Panc1 (cell line): ENCODE measurements at regions not wholly inside any gene's neighbourhood (a gene's known extent, or its start where the extent isn't known, plus 50 kb on each side); places are given as distances from the start of the nearest gene placed in this dataset.

Experiments used
- ATAC-seq: fragments of 200-7000 bp; cut with Tn5 transposase; 2 replicates; pipeline ENCODE4 v1.9.1; 2020; ENCODE audit warnings: mild to moderate bottlenecking, moderate library complexity
- BruUV-seq: library from RNA; stranded (reverse); fragments of 400-500 nt; replicated peaks from 2 replicates; lab custom pipeline; 2021; lab: Mats Ljungman, UMichigan
- CTCF ChIA-PET: fragments of 300-600 bp; sonication (Branson Sonifier 250); formaldehyde crosslinking; loops from one replicate; lab custom pipeline; 2022; ENCODE audit warnings: antibody characterized with exemption; lab: Charles Lee
- POLR2A ChIA-PET: fragments of 300-600 bp; sonication (Branson Sonifier 250); formaldehyde crosslinking; loops from one replicate; lab custom pipeline; 2022; ENCODE audit warnings: antibody characterized with exemption; lab: Charles Lee
- DNase-seq: peaks from one replicate; pipeline ENCODE4 v3.0.0-alpha.2; 2010; ENCODE audit warnings: low read depth, low spot score
- H3K27ac ChIP-seq: 2 replicates; pipeline ENCODE4 v1.5.1; 2011; ENCODE audit warnings: mild to moderate bottlenecking, low read length, inconsistent platforms
- H3K27me3 ChIP-seq: fragments of 200-500 bp; sonication (Bioruptor generic); 2 replicates; pipeline ENCODE4 v1.6.0; 2014; ENCODE audit warnings: low read length, inconsistent platforms; ENCODE audit not compliant: control insufficient read depth, insufficient read depth
- H3K36me3 ChIP-seq: fragments of 200-500 bp; sonication (Bioruptor generic); 2 replicates; pipeline ENCODE4 v1.5.1; 2014; ENCODE audit warnings: inconsistent platforms, mild to moderate bottlenecking, low read length, moderate library complexity; ENCODE audit not compliant: control insufficient read depth, insufficient read depth
- H3K4me1 ChIP-seq: 2 replicates; pipeline ENCODE4 v1.5.1; 2011; ENCODE audit warnings: inconsistent platforms, mild to moderate bottlenecking, low read length, moderate library complexity; ENCODE audit not compliant: control insufficient read depth, insufficient read depth
- H3K4me3 ChIP-seq, 2 experiments: 2 replicates each; pipeline ENCODE4 v1.5.1; 2011 to 2012; ENCODE audit warnings: low read depth in 2 of 2, low read length in 2 of 2, mild to moderate bottlenecking in 2 of 2, inconsistent platforms in 1 of 2, moderate library complexity in 1 of 2
- H3K9me3 ChIP-seq: fragments of 200-500 bp; sonication (Bioruptor generic); 2 replicates; pipeline ENCODE4 v1.5.1; 2014; ENCODE audit warnings: low read depth, mild to moderate bottlenecking, inconsistent platforms, low read length, moderate library complexity; ENCODE audit not compliant: control insufficient read depth, insufficient read depth
- CTCF ChIP-seq: fragments of 450-650 bp; IDR thresholded peaks from 2 replicates; pipeline ENCODE4 v1.5.1; 2017; ENCODE audit warnings: mild to moderate bottlenecking
- POLR2AphosphoS5 ChIP-seq: IDR thresholded peaks from 2 replicates; pipeline ENCODE4 v1.6.1; 2012; ENCODE audit warnings: mild to moderate bottlenecking, low read depth, low read length, moderate library complexity
- SIN3A ChIP-seq: IDR thresholded peaks from 2 replicates; pipeline ENCODE4 v1.6.1; 2012; ENCODE audit warnings: low read depth, mild to moderate bottlenecking, low read length, moderate library complexity, borderline replicate concordance; ENCODE audit not compliant: insufficient read depth
- TCF7L2 ChIP-seq: IDR thresholded peaks from 2 replicates; pipeline ENCODE4 v1.6.1; 2011; ENCODE audit warnings: mild to moderate bottlenecking, low read depth, low read length, inconsistent platforms
- in situ Hi-C: cut with HindIII; loops from 2 replicates; pipeline ENCODE4 v1.10.0; 2016; ENCODE audit warnings: low sequenced_read_pairs, low pct_unique_long_range_greater_than_20kb
- intact Hi-C: fragments of 100-400 bp; cut with micrococcal nuclease; formaldehyde crosslinking; loops from one replicate; pipeline ENCODE4 v1.10.0; 2022; ENCODE audit not compliant: unreplicated experiment
- TF ChIP-seq, protein P1 (sequence below), 2 experiments: IDR thresholded peaks; 2 replicates each; pipeline ENCODE4 v1.6.1; 2011 to 2012; ENCODE audit warnings: low read depth in 2 of 2, control low read depth in 1 of 2, low read length in 1 of 2, mild to moderate bottlenecking in 1 of 2, moderate library complexity in 1 of 2; ENCODE audit not compliant: insufficient read depth in 1 of 2

DNA sequence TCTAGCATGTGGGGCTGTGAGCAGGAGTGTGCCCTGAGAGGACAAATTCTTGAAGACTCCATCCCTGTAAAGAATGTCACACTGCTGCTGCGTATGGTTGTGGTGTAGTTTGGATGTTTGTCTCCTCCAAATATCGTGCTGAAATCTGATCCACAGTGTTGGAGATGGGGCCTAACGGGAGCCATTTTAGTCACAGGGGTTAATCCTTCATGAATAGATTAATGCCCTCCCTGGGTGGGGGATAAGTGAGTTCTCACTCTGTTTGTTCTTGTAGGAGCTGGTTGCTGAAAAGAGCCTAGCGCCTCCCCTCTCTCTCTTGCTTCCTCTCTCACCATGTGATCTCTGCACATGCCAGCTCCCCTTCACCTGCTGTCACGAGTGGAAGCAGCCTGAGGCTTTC, 94.5 kb upstream of the VASH1 start:
- Histone ChIP-seq H3K4me3 (no peak overlapping the region), H3K4me1 (no peaks in the 10 kb centered on the region), H3K9me3 (no peaks in the 10 kb centered on the region), H3K27ac (no peak overlapping the region), H3K27me3 (no peaks in the 10 kb centered on the region), H3K36me3 (no peaks in the 10 kb centered on the region)
- no peak for ATAC-seq
- TF ChIP-seq, protein P1, sequence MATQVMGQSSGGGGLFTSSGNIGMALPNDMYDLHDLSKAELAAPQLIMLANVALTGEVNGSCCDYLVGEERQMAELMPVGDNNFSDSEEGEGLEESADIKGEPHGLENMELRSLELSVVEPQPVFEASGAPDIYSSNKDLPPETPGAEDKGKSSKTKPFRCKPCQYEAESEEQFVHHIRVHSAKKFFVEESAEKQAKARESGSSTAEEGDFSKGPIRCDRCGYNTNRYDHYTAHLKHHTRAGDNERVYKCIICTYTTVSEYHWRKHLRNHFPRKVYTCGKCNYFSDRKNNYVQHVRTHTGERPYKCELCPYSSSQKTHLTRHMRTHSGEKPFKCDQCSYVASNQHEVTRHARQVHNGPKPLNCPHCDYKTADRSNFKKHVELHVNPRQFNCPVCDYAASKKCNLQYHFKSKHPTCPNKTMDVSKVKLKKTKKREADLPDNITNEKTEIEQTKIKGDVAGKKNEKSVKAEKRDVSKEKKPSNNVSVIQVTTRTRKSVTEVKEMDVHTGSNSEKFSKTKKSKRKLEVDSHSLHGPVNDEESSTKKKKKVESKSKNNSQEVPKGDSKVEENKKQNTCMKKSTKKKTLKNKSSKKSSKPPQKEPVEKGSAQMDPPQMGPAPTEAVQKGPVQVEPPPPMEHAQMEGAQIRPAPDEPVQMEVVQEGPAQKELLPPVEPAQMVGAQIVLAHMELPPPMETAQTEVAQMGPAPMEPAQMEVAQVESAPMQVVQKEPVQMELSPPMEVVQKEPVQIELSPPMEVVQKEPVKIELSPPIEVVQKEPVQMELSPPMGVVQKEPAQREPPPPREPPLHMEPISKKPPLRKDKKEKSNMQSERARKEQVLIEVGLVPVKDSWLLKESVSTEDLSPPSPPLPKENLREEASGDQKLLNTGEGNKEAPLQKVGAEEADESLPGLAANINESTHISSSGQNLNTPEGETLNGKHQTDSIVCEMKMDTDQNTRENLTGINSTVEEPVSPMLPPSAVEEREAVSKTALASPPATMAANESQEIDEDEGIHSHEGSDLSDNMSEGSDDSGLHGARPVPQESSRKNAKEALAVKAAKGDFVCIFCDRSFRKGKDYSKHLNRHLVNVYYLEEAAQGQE (IDR thresholded peaks at IDR 0.05; ENCODE audit: insufficient read depth in 1 of 2, low read depth in 2 of 2, low read length in 1 of 2), result no peak
- TF ChIP-seq TCF7L2 (no peak), POLR2AphosphoS5 (no peak), CTCF (no peak), SIN3A (no peak)
- intact Hi-C loops, result no loop called here
- POLR2A ChIA-PET, result no interaction called here
- no peak for DNase-seq
- BruUV-seq, result no TSS peak
- in situ Hi-C loops, result no loop called here
- CTCF ChIA-PET, result no interaction called here

DNA sequence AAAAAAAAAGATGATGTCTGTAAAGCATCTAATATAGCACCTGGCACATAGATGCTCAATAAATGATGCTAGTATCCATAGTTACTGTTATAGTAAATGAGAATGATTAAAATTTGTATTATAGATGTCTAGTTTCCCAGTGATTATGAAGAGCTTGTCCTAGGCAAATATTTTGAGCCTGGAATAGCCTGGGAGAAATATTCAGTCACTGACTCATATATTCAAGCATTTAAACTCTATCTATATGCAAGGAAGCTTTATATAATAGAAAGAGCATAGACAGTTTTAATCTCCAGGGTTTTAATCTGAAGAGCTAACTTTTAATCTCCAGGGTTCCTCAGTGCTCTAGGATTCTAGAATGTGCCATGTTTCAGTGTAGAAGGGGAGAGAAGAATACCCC, 91.5 kb upstream of the VASH1 start:
- ATAC-seq (no peak), DNase-seq (no peak)
- no peaks in the 10 kb centered on the region for H3K4me1 ChIP-seq
- no peak for TF ChIP-seq TCF7L2
- TF ChIP-seq, protein P1 (IDR thresholded peaks at IDR 0.05; ENCODE audit: insufficient read depth in 1 of 2, low read depth in 2 of 2, low read length in 1 of 2), result no peak
- TF ChIP-seq CTCF, result no peak
- no peak for TF ChIP-seq SIN3A
- no peak for TF ChIP-seq POLR2AphosphoS5
- intact Hi-C loops, result no loop called here
- H3K27me3 ChIP-seq, result no peaks in the 10 kb centered on the region
- H3K9me3 ChIP-seq, result no peaks in the 10 kb centered on the region
- no peaks in the 10 kb centered on the region for H3K36me3 ChIP-seq
- no peak overlapping the region for H3K4me3 ChIP-seq
- POLR2A ChIA-PET, result no interaction called here
- CTCF ChIA-PET, result interaction anchor here (0.6 kb wide), 1 partner anchor 213 kb away, joined by 3 read pairs; no protein-coding TSS in a partner anchor
- BruUV-seq, result no TSS peak
- H3K27ac ChIP-seq, result no peak overlapping the region
- in situ Hi-C loops, result no loop called here
